H1 (cell line): ENCODE measurements at regions not wholly inside any gene's neighbourhood (a gene's known extent, or its start where the extent isn't known, plus 50 kb on each side); places are given as distances from the start of the nearest gene placed in this dataset.

Experiments used
- CEBPB ChIP-seq: IDR thresholded peaks from 2 replicates; pipeline ENCODE4 v1.6.1; 2012; ENCODE audit warnings: low read depth, low read length
- CHD2 ChIP-seq: IDR thresholded peaks from 2 replicates; pipeline ENCODE4 v1.6.1; 2012; ENCODE audit warnings: low read length, improper control_type of control experiment
- FOSL1 ChIP-seq: IDR thresholded peaks from 2 replicates; pipeline ENCODE4 v1.6.1; 2011; ENCODE audit warnings: mild to moderate bottlenecking, low read depth, low read length, moderate library complexity; ENCODE audit not compliant: insufficient read depth
- HDAC2 ChIP-seq, 2 experiments: fragments of 300-600 bp in 1 of 2; sonication (generic) in 1 of 2; IDR thresholded peaks; 2 replicates each; pipeline ENCODE4 v1.6.1; 2011 to 2012; ENCODE audit warnings: low read depth in 2 of 2, low read length in 2 of 2, mild to moderate bottlenecking in 2 of 2, moderate library complexity in 2 of 2, borderline replicate concordance in 1 of 2, inconsistent platforms in 1 of 2
- HDAC6 ChIP-seq: IDR thresholded peaks from one replicate; pipeline ENCODE4 v1.7.1; 2012; ENCODE audit warnings: low read depth, mild to moderate bottlenecking, inconsistent platforms, low read length, moderate library complexity
- JUND ChIP-seq: IDR thresholded peaks from 2 replicates; pipeline ENCODE4 v1.6.1; 2011; ENCODE audit warnings: mild to moderate bottlenecking, improper control_type of control experiment, low read length
- SIRT6 ChIP-seq: IDR thresholded peaks from one replicate; pipeline ENCODE4 v1.7.1; 2012; ENCODE audit warnings: low read length, inconsistent platforms
- TAF1 ChIP-seq: IDR thresholded peaks from 2 replicates; pipeline ENCODE4 v1.6.1; 2011; ENCODE audit warnings: mild to moderate bottlenecking, low read depth, low read length
- TBP ChIP-seq: IDR thresholded peaks from 2 replicates; pipeline ENCODE4 v1.6.1; 2011; ENCODE audit warnings: low read depth, low read length, improper control_type of control experiment
- TEAD4 ChIP-seq: IDR thresholded peaks from 2 replicates; pipeline ENCODE4 v1.6.1; 2012; ENCODE audit warnings: low read depth, low read length, inconsistent platforms, mixed read lengths
- TF ChIP-seq, protein P1 (sequence below): fragments of 300-600 bp; sonication (generic); IDR thresholded peaks from 2 replicates; pipeline ENCODE4 v1.7.1; 2012; ENCODE audit warnings: low read length, moderate library complexity, mild to moderate bottlenecking, inconsistent platforms; ENCODE audit not compliant: insufficient replicate concordance
- TF ChIP-seq, protein P2 (sequence below): IDR thresholded peaks from 2 replicates; pipeline ENCODE4 v1.6.1; 2012; ENCODE audit warnings: low read length, inconsistent platforms

DNA sequence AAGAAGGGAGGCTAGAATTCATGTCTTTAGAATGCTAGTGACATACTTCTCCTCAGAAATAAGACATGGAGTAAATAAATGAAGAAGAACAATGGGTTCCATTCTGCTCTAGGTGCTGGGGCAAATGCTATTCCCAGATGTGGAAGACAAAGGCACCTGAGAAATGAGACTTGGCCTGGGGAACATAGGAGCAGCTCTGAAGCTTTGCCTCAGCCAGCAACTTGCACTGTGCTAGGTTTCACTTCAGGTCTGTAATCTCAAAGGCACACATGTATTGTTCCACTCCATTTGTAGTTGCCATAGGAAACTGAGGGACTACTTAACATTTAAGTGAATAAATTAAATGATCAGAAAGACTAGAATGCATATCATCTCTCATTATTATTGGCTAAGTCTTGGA, 538.9 kb upstream of the REG3G start (continued):
- TF ChIP-seq, protein P1, sequence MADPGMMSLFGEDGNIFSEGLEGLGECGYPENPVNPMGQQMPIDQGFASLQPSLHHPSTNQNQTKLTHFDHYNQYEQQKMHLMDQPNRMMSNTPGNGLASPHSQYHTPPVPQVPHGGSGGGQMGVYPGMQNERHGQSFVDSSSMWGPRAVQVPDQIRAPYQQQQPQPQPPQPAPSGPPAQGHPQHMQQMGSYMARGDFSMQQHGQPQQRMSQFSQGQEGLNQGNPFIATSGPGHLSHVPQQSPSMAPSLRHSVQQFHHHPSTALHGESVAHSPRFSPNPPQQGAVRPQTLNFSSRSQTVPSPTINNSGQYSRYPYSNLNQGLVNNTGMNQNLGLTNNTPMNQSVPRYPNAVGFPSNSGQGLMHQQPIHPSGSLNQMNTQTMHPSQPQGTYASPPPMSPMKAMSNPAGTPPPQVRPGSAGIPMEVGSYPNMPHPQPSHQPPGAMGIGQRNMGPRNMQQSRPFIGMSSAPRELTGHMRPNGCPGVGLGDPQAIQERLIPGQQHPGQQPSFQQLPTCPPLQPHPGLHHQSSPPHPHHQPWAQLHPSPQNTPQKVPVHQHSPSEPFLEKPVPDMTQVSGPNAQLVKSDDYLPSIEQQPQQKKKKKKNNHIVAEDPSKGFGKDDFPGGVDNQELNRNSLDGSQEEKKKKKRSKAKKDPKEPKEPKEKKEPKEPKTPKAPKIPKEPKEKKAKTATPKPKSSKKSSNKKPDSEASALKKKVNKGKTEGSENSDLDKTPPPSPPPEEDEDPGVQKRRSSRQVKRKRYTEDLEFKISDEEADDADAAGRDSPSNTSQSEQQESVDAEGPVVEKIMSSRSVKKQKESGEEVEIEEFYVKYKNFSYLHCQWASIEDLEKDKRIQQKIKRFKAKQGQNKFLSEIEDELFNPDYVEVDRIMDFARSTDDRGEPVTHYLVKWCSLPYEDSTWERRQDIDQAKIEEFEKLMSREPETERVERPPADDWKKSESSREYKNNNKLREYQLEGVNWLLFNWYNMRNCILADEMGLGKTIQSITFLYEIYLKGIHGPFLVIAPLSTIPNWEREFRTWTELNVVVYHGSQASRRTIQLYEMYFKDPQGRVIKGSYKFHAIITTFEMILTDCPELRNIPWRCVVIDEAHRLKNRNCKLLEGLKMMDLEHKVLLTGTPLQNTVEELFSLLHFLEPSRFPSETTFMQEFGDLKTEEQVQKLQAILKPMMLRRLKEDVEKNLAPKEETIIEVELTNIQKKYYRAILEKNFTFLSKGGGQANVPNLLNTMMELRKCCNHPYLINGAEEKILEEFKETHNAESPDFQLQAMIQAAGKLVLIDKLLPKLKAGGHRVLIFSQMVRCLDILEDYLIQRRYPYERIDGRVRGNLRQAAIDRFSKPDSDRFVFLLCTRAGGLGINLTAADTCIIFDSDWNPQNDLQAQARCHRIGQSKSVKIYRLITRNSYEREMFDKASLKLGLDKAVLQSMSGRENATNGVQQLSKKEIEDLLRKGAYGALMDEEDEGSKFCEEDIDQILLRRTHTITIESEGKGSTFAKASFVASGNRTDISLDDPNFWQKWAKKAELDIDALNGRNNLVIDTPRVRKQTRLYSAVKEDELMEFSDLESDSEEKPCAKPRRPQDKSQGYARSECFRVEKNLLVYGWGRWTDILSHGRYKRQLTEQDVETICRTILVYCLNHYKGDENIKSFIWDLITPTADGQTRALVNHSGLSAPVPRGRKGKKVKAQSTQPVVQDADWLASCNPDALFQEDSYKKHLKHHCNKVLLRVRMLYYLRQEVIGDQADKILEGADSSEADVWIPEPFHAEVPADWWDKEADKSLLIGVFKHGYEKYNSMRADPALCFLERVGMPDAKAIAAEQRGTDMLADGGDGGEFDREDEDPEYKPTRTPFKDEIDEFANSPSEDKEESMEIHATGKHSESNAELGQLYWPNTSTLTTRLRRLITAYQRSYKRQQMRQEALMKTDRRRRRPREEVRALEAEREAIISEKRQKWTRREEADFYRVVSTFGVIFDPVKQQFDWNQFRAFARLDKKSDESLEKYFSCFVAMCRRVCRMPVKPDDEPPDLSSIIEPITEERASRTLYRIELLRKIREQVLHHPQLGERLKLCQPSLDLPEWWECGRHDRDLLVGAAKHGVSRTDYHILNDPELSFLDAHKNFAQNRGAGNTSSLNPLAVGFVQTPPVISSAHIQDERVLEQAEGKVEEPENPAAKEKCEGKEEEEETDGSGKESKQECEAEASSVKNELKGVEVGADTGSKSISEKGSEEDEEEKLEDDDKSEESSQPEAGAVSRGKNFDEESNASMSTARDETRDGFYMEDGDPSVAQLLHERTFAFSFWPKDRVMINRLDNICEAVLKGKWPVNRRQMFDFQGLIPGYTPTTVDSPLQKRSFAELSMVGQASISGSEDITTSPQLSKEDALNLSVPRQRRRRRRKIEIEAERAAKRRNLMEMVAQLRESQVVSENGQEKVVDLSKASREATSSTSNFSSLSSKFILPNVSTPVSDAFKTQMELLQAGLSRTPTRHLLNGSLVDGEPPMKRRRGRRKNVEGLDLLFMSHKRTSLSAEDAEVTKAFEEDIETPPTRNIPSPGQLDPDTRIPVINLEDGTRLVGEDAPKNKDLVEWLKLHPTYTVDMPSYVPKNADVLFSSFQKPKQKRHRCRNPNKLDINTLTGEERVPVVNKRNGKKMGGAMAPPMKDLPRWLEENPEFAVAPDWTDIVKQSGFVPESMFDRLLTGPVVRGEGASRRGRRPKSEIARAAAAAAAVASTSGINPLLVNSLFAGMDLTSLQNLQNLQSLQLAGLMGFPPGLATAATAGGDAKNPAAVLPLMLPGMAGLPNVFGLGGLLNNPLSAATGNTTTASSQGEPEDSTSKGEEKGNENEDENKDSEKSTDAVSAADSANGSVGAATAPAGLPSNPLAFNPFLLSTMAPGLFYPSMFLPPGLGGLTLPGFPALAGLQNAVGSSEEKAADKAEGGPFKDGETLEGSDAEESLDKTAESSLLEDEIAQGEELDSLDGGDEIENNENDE: no peak
- TF ChIP-seq CEBPB (no peak), TBP (no peak), TEAD4 (no peak), HDAC2 (IDR thresholded peaks at IDR 0.05; ENCODE audit: borderline replicate concordance in 1 of 2, low read depth in 2 of 2, low read length in 2 of 2) (no peak), FOSL1 (no peak), TAF1 (no peak), JUND (no peak), CHD2 (no peak), HDAC6 (no peak), SIRT6 (no peak)
- TF ChIP-seq, protein P2, sequence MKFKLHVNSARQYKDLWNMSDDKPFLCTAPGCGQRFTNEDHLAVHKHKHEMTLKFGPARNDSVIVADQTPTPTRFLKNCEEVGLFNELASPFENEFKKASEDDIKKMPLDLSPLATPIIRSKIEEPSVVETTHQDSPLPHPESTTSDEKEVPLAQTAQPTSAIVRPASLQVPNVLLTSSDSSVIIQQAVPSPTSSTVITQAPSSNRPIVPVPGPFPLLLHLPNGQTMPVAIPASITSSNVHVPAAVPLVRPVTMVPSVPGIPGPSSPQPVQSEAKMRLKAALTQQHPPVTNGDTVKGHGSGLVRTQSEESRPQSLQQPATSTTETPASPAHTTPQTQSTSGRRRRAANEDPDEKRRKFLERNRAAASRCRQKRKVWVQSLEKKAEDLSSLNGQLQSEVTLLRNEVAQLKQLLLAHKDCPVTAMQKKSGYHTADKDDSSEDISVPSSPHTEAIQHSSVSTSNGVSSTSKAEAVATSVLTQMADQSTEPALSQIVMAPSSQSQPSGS: no peak
